H9 (cell line): ENCODE measurements at regions not wholly inside any gene's neighbourhood (a gene's known extent, or its start where the extent isn't known, plus 50 kb on each side); places are given as distances from the start of the nearest gene placed in this dataset.

Source experiments
- DNase-seq: peaks from one replicate; pipeline ENCODE4 v3.0.0-alpha.2; 2017
- H2AFZ ChIP-seq: one replicate; pipeline ENCODE4 v1.6.1; 2013; ENCODE audit warnings: mild to moderate bottlenecking, low read length, control low read depth, moderate library complexity
- H2AK5ac ChIP-seq: 2 replicates; pipeline ENCODE4 v1.6.1; 2013; ENCODE audit warnings: low read length, control low read depth, mixed read lengths; ENCODE audit not compliant: insufficient read length
- H2BK120ac ChIP-seq: one replicate; pipeline ENCODE4 v1.6.1; 2013; ENCODE audit warnings: low read depth, mild to moderate bottlenecking, low read length, control low read depth, inconsistent platforms; ENCODE audit not compliant: poor library complexity, severe bottlenecking
- H2BK12ac ChIP-seq: 2 replicates; pipeline ENCODE4 v1.6.1; 2013; ENCODE audit warnings: low read length, control low read depth, mixed read lengths, low read depth; ENCODE audit not compliant: insufficient read length
- H2BK15ac ChIP-seq: 2 replicates; pipeline ENCODE4 v1.6.1; 2013; ENCODE audit warnings: low read depth, low read length, control low read depth
- H2BK20ac ChIP-seq: one replicate; pipeline ENCODE4 v1.6.1; 2013; ENCODE audit warnings: low read depth, mild to moderate bottlenecking, low read length, control low read depth, inconsistent platforms; ENCODE audit not compliant: poor library complexity, severe bottlenecking
- H2BK5ac ChIP-seq: 2 replicates; pipeline ENCODE4 v1.6.1; 2013; ENCODE audit warnings: low read length, control low read depth, mixed read lengths; ENCODE audit not compliant: insufficient read length
- H3K14ac ChIP-seq: 2 replicates; pipeline ENCODE4 v1.6.1; 2013; ENCODE audit warnings: low read length, control low read depth; ENCODE audit not compliant: insufficient read depth
- H3K18ac ChIP-seq: 2 replicates; pipeline ENCODE4 v1.6.1; 2013; ENCODE audit warnings: low read depth, mild to moderate bottlenecking, mixed read lengths, low read length, control low read depth; ENCODE audit not compliant: insufficient read length
- H3K23ac ChIP-seq: 2 replicates; pipeline ENCODE4 v1.6.1; 2013; ENCODE audit warnings: low read length, control low read depth, mixed read lengths, low read depth; ENCODE audit not compliant: insufficient read length
- H3K23me2 ChIP-seq: 2 replicates; pipeline ENCODE4 v1.6.1; 2013; ENCODE audit warnings: low read depth, mild to moderate bottlenecking, mixed read lengths, low read length, control low read depth; ENCODE audit not compliant: insufficient read length, poor library complexity, severe bottlenecking
- H3K27ac ChIP-seq: 2 replicates; pipeline ENCODE4 v1.5.1; 2013; ENCODE audit warnings: low read length, control low read depth, mixed read lengths, low read depth; ENCODE audit not compliant: insufficient read length
- H3K27me3 ChIP-seq: 2 replicates; pipeline ENCODE4 v1.6.1; 2013; ENCODE audit warnings: low read length, control low read depth, inconsistent platforms; ENCODE audit not compliant: insufficient read depth
- H3K4ac ChIP-seq: 2 replicates; pipeline ENCODE4 v1.6.1; 2013; ENCODE audit warnings: low read depth, mild to moderate bottlenecking, control low read depth, inconsistent platforms, low read length, moderate library complexity
- H3K4me1 ChIP-seq: 2 replicates; pipeline ENCODE4 v1.6.1; 2013; ENCODE audit warnings: low read length, control low read depth, inconsistent platforms; ENCODE audit not compliant: insufficient read depth
- H3K4me2 ChIP-seq: 2 replicates; pipeline ENCODE4 v1.6.1; 2013; ENCODE audit warnings: low read length, control low read depth, mixed read lengths; ENCODE audit not compliant: insufficient read length, insufficient read depth
- H3K56ac ChIP-seq: 2 replicates; pipeline ENCODE4 v1.6.1; 2013; ENCODE audit warnings: low read depth, mild to moderate bottlenecking, mixed read lengths, low read length, control low read depth; ENCODE audit not compliant: insufficient read length
- H3K79me1 ChIP-seq: 2 replicates; pipeline ENCODE4 v1.6.1; 2013; ENCODE audit warnings: low read depth, mild to moderate bottlenecking, moderate library complexity, low read length, control low read depth, inconsistent platforms; ENCODE audit not compliant: insufficient read depth, poor library complexity, severe bottlenecking
- H3K79me2 ChIP-seq: 2 replicates; pipeline ENCODE4 v1.6.1; 2013; ENCODE audit warnings: low read length, control low read depth, inconsistent platforms; ENCODE audit not compliant: insufficient read depth
- H3K9ac ChIP-seq: 2 replicates; pipeline ENCODE4 v1.6.1; 2013; ENCODE audit warnings: low read length, control low read depth, mixed read lengths; ENCODE audit not compliant: insufficient read length; ENCODE audit errors: extremely low read depth
- H3K9me3 ChIP-seq: one replicate; pipeline ENCODE4 v1.6.1; 2013; ENCODE audit warnings: low read depth, low read length, inconsistent platforms; ENCODE audit not compliant: control insufficient read depth
- H3T11ph ChIP-seq: one replicate; pipeline ENCODE4 v1.6.1; 2013; ENCODE audit warnings: mild to moderate bottlenecking, low read length, control low read depth, inconsistent platforms
- H4K20me1 ChIP-seq: one replicate; pipeline ENCODE4 v1.6.1; 2013; ENCODE audit not compliant: control insufficient read depth, insufficient read length, insufficient read depth
- H4K5ac ChIP-seq: 2 replicates; pipeline ENCODE4 v1.6.1; 2013; ENCODE audit warnings: low read depth, mild to moderate bottlenecking, mixed read lengths, low read length, control low read depth; ENCODE audit not compliant: insufficient read length
- H4K8ac ChIP-seq: replicated peaks from 2 replicates; pipeline ENCODE4 v1.6.1; 2013; ENCODE audit warnings: low read length, control low read depth, mixed read lengths, low read depth; ENCODE audit not compliant: insufficient read length
- H4K91ac ChIP-seq: 2 replicates; pipeline ENCODE4 v1.6.1; 2013; ENCODE audit warnings: low read depth, mild to moderate bottlenecking, moderate library complexity, mixed read lengths, low read length, control low read depth; ENCODE audit not compliant: insufficient read length
- H3K27ac Mint-ChIP-seq, 3 experiments: 2 replicates in 2 of 3; 3 replicates in 1 of 3; pipeline ENCODE4 v1.8.0; 2020 to 2021; ENCODE audit warnings: mixed read lengths in 3 of 3, mild to moderate bottlenecking in 1 of 3, moderate library complexity in 1 of 3
- H3K27me3 Mint-ChIP-seq: 2 replicates; pipeline ENCODE4 v1.8.0; 2021; ENCODE audit warnings: low read depth, mild to moderate bottlenecking, moderate library complexity, mixed read lengths
- H3K36me3 Mint-ChIP-seq, 3 experiments: 2 replicates in 2 of 3; 3 replicates in 1 of 3; pipeline ENCODE4 v1.8.0; 2020 to 2021; ENCODE audit warnings: low read depth in 3 of 3, mixed read lengths in 3 of 3; ENCODE audit not compliant: insufficient read depth in 1 of 3
- H3K4me1 Mint-ChIP-seq, 2 experiments: 2 replicates each; pipeline ENCODE4 v1.8.0; 2020; ENCODE audit warnings: mixed read lengths in 2 of 2
- H3K4me3 Mint-ChIP-seq, 2 experiments: 2 replicates in 1 of 2; 3 replicates in 1 of 2; pipeline ENCODE4 v1.8.0; 2020 to 2021; ENCODE audit warnings: mild to moderate bottlenecking in 2 of 2, mixed read lengths in 2 of 2, moderate library complexity in 1 of 2
- H3K9me3 Mint-ChIP-seq, 2 experiments: 2 replicates in 1 of 2; 3 replicates in 1 of 2; pipeline ENCODE4 v1.8.0; 2020; ENCODE audit warnings: mild to moderate bottlenecking in 2 of 2, mixed read lengths in 2 of 2, moderate library complexity in 1 of 2
- CTCF ChIP-seq: fragments of 200-600 bp; sonication (generic); conservative IDR thresholded peaks from 3 replicates; pipeline ENCODE4 v1.8.0; 2021; ENCODE audit warnings: antibody characterized with exemption, mild to moderate bottlenecking
- WGBS: extraction: QIAGEN DNeasy Blood & Tissue Kit; methylation state at CpG from one replicate; pipeline ENCODE4 v1.1.7; 2013; ENCODE audit warnings: missing lambda C conversion rate, low lambda C conversion rate, mixed read lengths; ENCODE audit not compliant: insufficient read length; ENCODE audit errors: extremely low coverage; 5-methylcytosine and 5-hydroxymethylcytosine counted together

- no peak overlapping the region for H3K4me3 Mint-ChIP-seq
- no peak overlapping the region for H2BK12ac ChIP-seq
- no peak overlapping the region for H2BK20ac ChIP-seq
- no peaks in the 10 kb centered on the region; a peak in 1 of 7 replicates for H3K36me3 Mint-ChIP-seq
- no peaks in the 10 kb centered on the region for H3K9me3 ChIP-seq
- H3K79me1 ChIP-seq = no peaks in the 10 kb centered on the region
- no peaks in the 10 kb centered on the region for H3K79me2 ChIP-seq
- H2AK5ac ChIP-seq = no peak overlapping the region
- H3K9ac ChIP-seq = no peak overlapping the region
- no peaks in the 10 kb centered on the region; the same call in 1 of the 2 replicates for H3K4me1 ChIP-seq
- no peak overlapping the region for H2BK5ac ChIP-seq
- no peaks in the 10 kb centered on the region for H3K27me3 ChIP-seq
- H3K4me2 ChIP-seq = no peak overlapping the region
- H3K27me3 Mint-ChIP-seq = no peaks in the 10 kb centered on the region
- H3K23me2 ChIP-seq = no peaks in the 10 kb centered on the region
- no peak overlapping the region for H3K4ac ChIP-seq
- no peak overlapping the region for H2BK120ac ChIP-seq
- no peak overlapping the region for H3K27ac ChIP-seq
- H3K23ac ChIP-seq = no peak overlapping the region
- no peak overlapping the region for H2AFZ ChIP-seq
- H4K91ac ChIP-seq = no peak overlapping the region
- no peak overlapping the region for H3K56ac ChIP-seq
- no peak for TF ChIP-seq CTCF
- WGBS = no CpG with 5 or more reads among the region's 1 CpG
- no peak overlapping the region for H3T11ph ChIP-seq
- no peak overlapping the region for H4K5ac ChIP-seq
- no peak for DNase-seq
- H4K20me1 ChIP-seq = no peaks in the 10 kb centered on the region
- H3K27ac Mint-ChIP-seq = no peak overlapping the region
- H3K9me3 Mint-ChIP-seq = no peaks in the 10 kb centered on the region; a peak in 1 of 5 replicates
- H4K8ac ChIP-seq = no peak overlapping the region
- no peak overlapping the region for H3K18ac ChIP-seq
- H3K4me1 Mint-ChIP-seq = peaks cover 10 to 12% of the 10 kb centered on the region in 2 experiments
- no peak overlapping the region for H2BK15ac ChIP-seq
- no peak overlapping the region for H3K14ac ChIP-seq
Measured at GRCh38 chr6:139590206-139590605, 215.8 kb upstream of the CITED2 start.
